ENCODE measurements at regions not wholly inside any gene's neighbourhood (a gene's known extent, or its start where the extent isn't known, plus 50 kb on each side); places are given as distances from the start of the nearest gene placed in this dataset.

DNA sequence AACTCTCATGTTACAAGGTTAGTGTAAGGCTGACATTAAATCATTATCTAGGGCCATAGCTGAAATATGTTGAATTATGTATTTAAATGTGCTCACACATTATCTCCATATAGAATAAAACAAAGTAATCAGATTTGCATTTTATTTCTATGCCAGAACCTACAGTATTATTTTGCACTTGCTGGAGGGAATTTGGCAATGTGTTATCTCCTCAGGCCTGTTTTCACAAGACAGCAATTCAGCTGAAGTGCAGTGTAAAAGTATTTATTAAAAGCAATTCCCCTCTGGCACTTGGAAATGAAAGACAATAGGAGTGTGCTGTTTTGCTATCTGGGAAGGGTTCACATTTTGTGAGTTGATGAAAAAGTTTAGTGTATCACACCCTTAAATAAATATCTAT lies 276.3 kb downstream of the DNAJB9 start:
- H3K36me3 ChIP-seq (ENCODE audit: control insufficient read depth, insufficient read depth, low read length), result no peaks in the 10 kb centered on the region
- FAIRE-seq (no peak), DNase-seq (ENCODE audit: low read depth) (no peak)
- no peaks in the 10 kb centered on the region for H3K27me3 ChIP-seq (ENCODE audit: control insufficient read depth, insufficient read depth, low read length)
- TF ChIP-seq, protein P1, sequence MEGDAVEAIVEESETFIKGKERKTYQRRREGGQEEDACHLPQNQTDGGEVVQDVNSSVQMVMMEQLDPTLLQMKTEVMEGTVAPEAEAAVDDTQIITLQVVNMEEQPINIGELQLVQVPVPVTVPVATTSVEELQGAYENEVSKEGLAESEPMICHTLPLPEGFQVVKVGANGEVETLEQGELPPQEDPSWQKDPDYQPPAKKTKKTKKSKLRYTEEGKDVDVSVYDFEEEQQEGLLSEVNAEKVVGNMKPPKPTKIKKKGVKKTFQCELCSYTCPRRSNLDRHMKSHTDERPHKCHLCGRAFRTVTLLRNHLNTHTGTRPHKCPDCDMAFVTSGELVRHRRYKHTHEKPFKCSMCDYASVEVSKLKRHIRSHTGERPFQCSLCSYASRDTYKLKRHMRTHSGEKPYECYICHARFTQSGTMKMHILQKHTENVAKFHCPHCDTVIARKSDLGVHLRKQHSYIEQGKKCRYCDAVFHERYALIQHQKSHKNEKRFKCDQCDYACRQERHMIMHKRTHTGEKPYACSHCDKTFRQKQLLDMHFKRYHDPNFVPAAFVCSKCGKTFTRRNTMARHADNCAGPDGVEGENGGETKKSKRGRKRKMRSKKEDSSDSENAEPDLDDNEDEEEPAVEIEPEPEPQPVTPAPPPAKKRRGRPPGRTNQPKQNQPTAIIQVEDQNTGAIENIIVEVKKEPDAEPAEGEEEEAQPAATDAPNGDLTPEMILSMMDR (IDR thresholded peaks at IDR 0.05; ENCODE audit: insufficient read depth, low read length, severe bottlenecking), result no peak
- no peak overlapping the region for H3K4me3 ChIP-seq (ENCODE audit: low read depth, low read length)

DNA sequence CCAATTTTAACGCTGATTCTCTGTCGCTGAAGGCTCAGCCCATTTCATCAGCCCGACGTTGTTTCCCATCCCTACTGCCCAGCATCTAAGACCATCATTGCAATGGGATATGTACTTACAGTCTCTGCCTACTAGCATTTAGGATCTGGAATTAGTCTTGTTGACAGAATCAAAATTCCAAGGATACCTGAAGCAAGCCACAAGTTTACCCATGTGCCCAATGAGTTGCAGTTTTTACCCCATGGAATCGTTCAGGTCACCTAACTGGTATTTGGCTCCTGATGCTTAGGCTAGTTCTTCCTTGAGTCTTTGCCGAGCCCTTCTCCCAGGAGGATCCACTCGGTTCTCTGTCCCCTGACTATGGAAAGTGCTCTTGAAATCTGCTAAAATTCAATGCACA lies 276.8 kb downstream of the DNAJB9 start:
- no peak overlapping the region for H3K4me3 ChIP-seq (ENCODE audit: low read depth, low read length)
- TF ChIP-seq, protein P1 (IDR thresholded peaks at IDR 0.05; ENCODE audit: insufficient read depth, low read length, severe bottlenecking), result no peak

DNA sequence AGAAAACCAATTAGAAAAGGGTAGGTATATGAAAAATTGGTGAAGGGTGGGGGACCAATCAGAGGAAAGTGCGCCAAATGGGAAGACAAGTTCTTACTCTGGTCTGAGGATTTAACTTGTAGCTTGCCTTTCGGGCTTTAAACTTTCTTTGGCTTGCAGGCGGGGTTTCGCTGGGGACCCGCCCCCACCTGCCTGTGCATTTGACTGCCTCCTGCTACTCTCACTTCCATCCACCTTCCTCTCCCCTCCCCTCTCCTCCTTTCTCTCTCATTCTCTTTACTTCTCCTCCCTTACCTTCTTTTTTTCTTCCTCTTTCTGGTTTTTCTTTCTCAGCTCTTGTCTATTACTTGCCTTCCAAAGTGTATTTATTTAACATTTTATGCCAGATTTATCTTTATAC lies 278.8 kb downstream of the DNAJB9 start:
- TF ChIP-seq, protein P1 (IDR thresholded peaks at IDR 0.05; ENCODE audit: insufficient read depth, low read length, severe bottlenecking), result no peak
- Histone ChIP-seq H3K27me3 (ENCODE audit: control insufficient read depth, insufficient read depth, low read length) (no peaks in the 10 kb centered on the region), H3K4me3 (ENCODE audit: low read depth, low read length) (no peak overlapping the region), H3K36me3 (ENCODE audit: control insufficient read depth, insufficient read depth, low read length) (no peaks in the 10 kb centered on the region)
- FAIRE-seq, result no peak
- no peak for DNase-seq (ENCODE audit: low read depth)

More for the DNA sequence above, 276.8 kb downstream of the DNAJB9 start:
- DNase-seq (ENCODE audit: low read depth) (no peak), FAIRE-seq (peak; percentile 32)
- Histone ChIP-seq H3K27me3 (ENCODE audit: control insufficient read depth, insufficient read depth, low read length) (no peaks in the 10 kb centered on the region), H3K36me3 (ENCODE audit: control insufficient read depth, insufficient read depth, low read length) (no peaks in the 10 kb centered on the region)

DNA sequence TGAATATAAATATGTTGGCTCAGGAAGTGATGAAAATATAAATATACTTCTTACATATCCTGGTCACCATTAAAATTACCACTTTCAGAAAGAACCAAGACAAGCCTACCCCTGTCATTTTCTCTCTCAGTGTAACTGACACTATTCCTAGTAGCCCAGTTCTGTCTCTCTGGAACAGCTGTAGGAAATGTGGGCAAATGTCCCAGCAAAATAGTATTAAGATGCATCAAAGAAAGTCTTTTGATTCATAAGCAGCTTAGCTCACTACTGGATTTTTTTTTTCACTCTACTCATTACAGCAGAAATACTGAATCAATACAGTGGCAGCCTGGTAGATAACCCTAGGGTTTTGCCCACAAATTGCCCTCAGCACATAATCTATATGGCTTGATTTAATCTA lies 290.9 kb downstream of the DNAJB9 start:
- DNase-seq (ENCODE audit: low read depth) (no peak), FAIRE-seq (no peak)

DNA sequence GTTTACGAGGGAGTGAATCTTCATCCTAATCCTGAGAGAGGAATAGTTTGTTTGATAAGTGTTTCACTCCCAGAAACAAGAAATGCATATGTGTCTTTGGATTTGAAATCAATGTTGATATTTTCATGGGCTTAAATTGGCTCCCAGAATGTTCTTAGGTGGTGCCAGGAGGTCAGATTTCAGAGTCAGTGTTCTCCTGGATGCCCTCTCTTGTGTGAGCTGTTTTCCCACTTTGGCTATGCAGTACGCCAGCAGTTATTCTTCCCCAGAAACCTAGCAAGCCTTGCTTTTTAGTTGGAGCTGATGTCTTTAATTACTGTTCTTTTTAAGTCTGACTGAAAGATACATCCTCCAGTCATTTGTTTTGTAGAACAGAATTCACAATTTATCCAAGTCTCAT lies 291.4 kb downstream of the DNAJB9 start:
- FAIRE-seq (no peak), DNase-seq (ENCODE audit: low read depth) (no peak)
- H3K27me3 ChIP-seq (ENCODE audit: control insufficient read depth, insufficient read depth, low read length), result no peaks in the 10 kb centered on the region
- no peaks in the 10 kb centered on the region for H3K36me3 ChIP-seq (ENCODE audit: control insufficient read depth, insufficient read depth, low read length)
- TF ChIP-seq, protein P1 (IDR thresholded peaks at IDR 0.05; ENCODE audit: insufficient read depth, low read length, severe bottlenecking), result no peak
- no peak overlapping the region for H3K4me3 ChIP-seq (ENCODE audit: low read depth, low read length)

More for the DNA sequence above, 290.9 kb downstream of the DNAJB9 start:
- TF ChIP-seq, protein P1 (IDR thresholded peaks at IDR 0.05; ENCODE audit: insufficient read depth, low read length, severe bottlenecking), result no peak
- H3K36me3 ChIP-seq (ENCODE audit: control insufficient read depth, insufficient read depth, low read length), result no peaks in the 10 kb centered on the region
- H3K27me3 ChIP-seq (ENCODE audit: control insufficient read depth, insufficient read depth, low read length), result no peaks in the 10 kb centered on the region
- H3K4me3 ChIP-seq (ENCODE audit: low read depth, low read length), result no peak overlapping the region

DNA sequence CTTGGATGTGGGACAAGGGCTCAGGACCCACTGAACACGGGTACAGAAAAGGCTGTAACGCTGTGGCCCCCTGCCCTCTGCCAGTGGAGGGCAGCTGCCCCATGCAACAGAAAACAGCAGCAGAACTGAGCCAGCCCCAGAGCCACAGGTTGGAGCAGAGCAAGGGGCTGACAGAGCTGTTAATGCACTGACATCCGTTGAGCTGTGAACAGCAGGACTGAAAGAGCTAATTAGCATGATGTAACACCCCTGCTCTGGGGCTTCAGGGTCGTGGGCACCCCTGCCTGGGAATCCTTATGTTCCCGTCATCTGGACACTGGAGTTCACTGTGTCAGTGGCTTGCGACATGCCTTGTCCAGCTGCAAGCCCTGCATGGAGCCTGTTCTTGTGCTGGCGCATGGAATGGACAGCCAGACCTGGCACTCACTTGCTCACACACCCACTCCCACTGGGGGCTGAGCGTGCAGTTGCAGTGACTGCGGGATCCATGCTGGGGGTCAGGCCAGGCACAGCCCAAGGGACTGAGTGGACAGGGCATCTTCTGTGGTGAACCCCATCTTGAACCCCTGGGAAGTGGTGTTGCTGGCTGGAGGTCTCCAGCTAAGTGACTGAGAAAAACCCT lies 293.7 kb downstream of the DNAJB9 start:
- H3K36me3 ChIP-seq (ENCODE audit: control insufficient read depth, insufficient read depth, low read length), result no peaks in the 10 kb centered on the region
- TF ChIP-seq, protein P1 (IDR thresholded peaks at IDR 0.05; ENCODE audit: insufficient read depth, low read length, severe bottlenecking), result no peak
- H3K4me3 ChIP-seq (ENCODE audit: low read depth, low read length), result no peak overlapping the region
- no peak for FAIRE-seq
- no peaks in the 10 kb centered on the region for H3K27me3 ChIP-seq (ENCODE audit: control insufficient read depth, insufficient read depth, low read length)
- DNase-seq (ENCODE audit: low read depth), result no peak

All from bronchial epithelial cell (primary cell).